ENCODE measurements at regions not wholly inside any gene's neighbourhood (a gene's known extent, or its start where the extent isn't known, plus 50 kb on each side); places are given as distances from the start of the nearest gene placed in this dataset.

DNA sequence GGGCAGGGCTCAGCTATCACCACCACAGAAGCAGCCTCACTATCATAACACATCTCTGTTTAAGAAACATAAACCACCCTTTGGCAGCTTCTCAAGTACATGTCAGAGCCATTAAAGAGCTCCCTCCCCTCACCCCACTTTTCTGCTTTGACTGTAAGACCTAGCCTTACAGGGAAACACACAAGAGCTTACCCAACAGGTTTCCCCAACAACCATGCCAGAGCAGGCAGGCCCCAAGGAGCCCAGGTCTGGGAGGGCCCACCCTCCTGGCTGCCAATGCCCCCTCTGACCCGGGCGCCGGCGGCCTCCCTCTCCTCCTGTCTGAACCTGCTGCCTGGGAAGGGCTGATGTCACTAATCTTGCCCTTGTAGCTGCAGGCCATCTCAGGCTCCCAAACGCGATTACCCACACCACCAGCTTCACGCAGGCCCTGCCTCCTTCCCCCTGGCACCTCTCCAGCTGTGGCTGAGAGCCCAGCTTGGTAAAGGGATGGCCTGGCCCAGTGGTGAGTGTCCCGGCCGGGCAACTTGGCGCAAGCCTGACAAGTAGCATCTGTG lies 402.0 kb downstream of the MAFB start (continued):
- TF ChIP-seq EZH2phosphoT487 (IDR thresholded peaks at IDR 0.05; ENCODE audit: unreplicated experiment) (no peak), JUNB (IDR thresholded peaks at IDR 0.05; ENCODE audit: unreplicated experiment) (no peak), ZNF114 (CRISPR knock-in tag; IDR thresholded peaks at IDR 0.05) (no peak), ETS1 (IDR thresholded peaks at IDR 0.05) (no peak)

DNA sequence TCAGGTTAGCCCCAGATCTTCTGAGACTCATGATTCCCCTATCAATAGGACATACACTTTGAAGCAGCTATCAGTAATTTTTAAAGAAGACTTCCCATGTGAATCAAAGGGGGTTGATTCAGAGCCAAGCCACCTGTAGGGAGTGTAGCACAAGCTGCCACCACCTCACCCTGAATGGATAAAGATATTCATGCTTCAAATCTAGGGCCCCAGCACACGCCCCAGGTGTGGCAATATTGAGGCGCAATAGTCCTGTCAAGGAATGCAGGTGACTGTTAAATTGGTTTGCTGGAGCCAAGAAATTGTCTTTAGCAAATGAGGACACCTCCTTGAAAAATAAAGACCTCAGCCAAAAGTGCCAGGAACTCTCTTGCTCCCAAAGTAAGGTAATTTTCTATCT lies 404.4 kb downstream of the MAFB start:
- DNase-seq (ENCODE audit: low spot score) (no peak), ATAC-seq (no peak)
- no peak overlapping the region for H3K27ac ChIP-seq (ENCODE audit: low read depth)
- H3K4me2 ChIP-seq: no peak overlapping the region
- H3K27me3 Mint-ChIP-seq (ENCODE audit: insufficient read depth, low read depth, poor library complexity): peaks cover 2% of the 10 kb centered on the region
- no peaks in the 10 kb centered on the region for H3K79me2 ChIP-seq (replicated peaks; ENCODE audit: insufficient read depth)
- peaks cover 58% of the 10 kb centered on the region for H3K4me1 Mint-ChIP-seq
- peaks cover 47% of the 10 kb centered on the region for H3K4me1 ChIP-seq (ENCODE audit: insufficient read depth)
- TF ChIP-seq, protein P1, sequence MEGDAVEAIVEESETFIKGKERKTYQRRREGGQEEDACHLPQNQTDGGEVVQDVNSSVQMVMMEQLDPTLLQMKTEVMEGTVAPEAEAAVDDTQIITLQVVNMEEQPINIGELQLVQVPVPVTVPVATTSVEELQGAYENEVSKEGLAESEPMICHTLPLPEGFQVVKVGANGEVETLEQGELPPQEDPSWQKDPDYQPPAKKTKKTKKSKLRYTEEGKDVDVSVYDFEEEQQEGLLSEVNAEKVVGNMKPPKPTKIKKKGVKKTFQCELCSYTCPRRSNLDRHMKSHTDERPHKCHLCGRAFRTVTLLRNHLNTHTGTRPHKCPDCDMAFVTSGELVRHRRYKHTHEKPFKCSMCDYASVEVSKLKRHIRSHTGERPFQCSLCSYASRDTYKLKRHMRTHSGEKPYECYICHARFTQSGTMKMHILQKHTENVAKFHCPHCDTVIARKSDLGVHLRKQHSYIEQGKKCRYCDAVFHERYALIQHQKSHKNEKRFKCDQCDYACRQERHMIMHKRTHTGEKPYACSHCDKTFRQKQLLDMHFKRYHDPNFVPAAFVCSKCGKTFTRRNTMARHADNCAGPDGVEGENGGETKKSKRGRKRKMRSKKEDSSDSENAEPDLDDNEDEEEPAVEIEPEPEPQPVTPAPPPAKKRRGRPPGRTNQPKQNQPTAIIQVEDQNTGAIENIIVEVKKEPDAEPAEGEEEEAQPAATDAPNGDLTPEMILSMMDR (conservative IDR thresholded peaks at IDR 0.05; ENCODE audit: low read depth in 2 of 2): no peak
- TF ChIP-seq STAT1 (IDR thresholded peaks at IDR 0.05; ENCODE audit: unreplicated experiment): no peak
- H3F3A ChIP-seq (replicated peaks; ENCODE audit: low read depth): no peaks in the 10 kb centered on the region
- no peaks in the 10 kb centered on the region for H3K9me3 Mint-ChIP-seq
- no peak overlapping the region for H2AFZ ChIP-seq
- H3K27ac Mint-ChIP-seq: no peak overlapping the region
- peaks cover 33% of the 10 kb centered on the region for H3K36me3 Mint-ChIP-seq (ENCODE audit: low read depth)
- no peaks in the 10 kb centered on the region for H4K20me1 ChIP-seq (replicated peaks; ENCODE audit: insufficient read depth)
- no peaks in the 10 kb centered on the region for H3K36me3 ChIP-seq (ENCODE audit: insufficient read depth)
- H3K4me3 ChIP-seq: no peak overlapping the region
- no peak overlapping the region for H3K4me3 Mint-ChIP-seq
- peaks cover 9% of the 10 kb centered on the region for H3K9me2 ChIP-seq (ENCODE audit: insufficient read depth)
- H3K27me3 ChIP-seq (ENCODE audit: insufficient read depth): no peaks in the 10 kb centered on the region

DNA sequence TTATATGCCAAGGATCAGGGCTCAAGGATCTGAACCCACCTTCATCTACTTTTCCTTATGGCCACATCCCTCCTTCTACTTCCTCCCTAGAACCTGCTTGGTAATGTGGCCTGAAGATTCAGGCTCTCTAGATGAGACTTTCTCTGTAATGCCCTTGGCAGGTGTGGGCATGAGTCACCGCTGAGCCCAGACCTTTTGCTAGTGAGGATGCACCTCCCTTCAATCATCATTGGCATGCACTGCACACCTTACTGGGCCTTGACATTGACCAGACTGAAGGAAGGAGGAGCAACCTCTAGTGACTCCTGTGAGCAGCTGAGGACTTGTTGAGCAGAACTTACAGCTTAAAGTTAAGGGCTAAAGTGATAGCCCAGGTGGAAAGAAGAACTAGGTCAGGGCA lies 405.3 kb downstream of the MAFB start:
- Mint-ChIP-seq H3K4me3 (no peak overlapping the region), H3K27me3 (ENCODE audit: insufficient read depth, low read depth, poor library complexity) (peaks cover 4% of the 10 kb centered on the region), H3K4me1 (peaks cover 58% of the 10 kb centered on the region), H3K36me3 (ENCODE audit: low read depth) (peaks cover 35% of the 10 kb centered on the region), H3K9me3 (no peaks in the 10 kb centered on the region), H3K27ac (no peak overlapping the region)
- H3K36me3 ChIP-seq (ENCODE audit: insufficient read depth): no peaks in the 10 kb centered on the region
- no peaks in the 10 kb centered on the region; the same call in 1 of the 2 replicates for H3F3A ChIP-seq (replicated peaks; ENCODE audit: low read depth)
- H3K27me3 ChIP-seq (ENCODE audit: insufficient read depth): no peaks in the 10 kb centered on the region
- no peaks in the 10 kb centered on the region for H3K79me2 ChIP-seq (replicated peaks; ENCODE audit: insufficient read depth)
- H3K27ac ChIP-seq (ENCODE audit: low read depth): no peak overlapping the region
- H3K4me1 ChIP-seq (ENCODE audit: insufficient read depth): peaks cover 47% of the 10 kb centered on the region
- DNase-seq (ENCODE audit: low spot score) (no peak), ATAC-seq (no peak)
- H3K4me3 ChIP-seq: no peak overlapping the region
- no peak overlapping the region for H3K4me2 ChIP-seq
- no peaks in the 10 kb centered on the region for H4K20me1 ChIP-seq (replicated peaks; ENCODE audit: insufficient read depth)
- H3K9me2 ChIP-seq (ENCODE audit: insufficient read depth): peaks cover 9% of the 10 kb centered on the region
- H2AFZ ChIP-seq: no peak overlapping the region
- no peak for TF ChIP-seq JUNB (IDR thresholded peaks at IDR 0.05; ENCODE audit: unreplicated experiment)
- no peak for TF ChIP-seq ETS1 (IDR thresholded peaks at IDR 0.05)
- no peak for TF ChIP-seq REST (IDR thresholded peaks at IDR 0.05; ENCODE audit: unreplicated experiment)
- TF ChIP-seq NANOG (IDR thresholded peaks at IDR 0.05; ENCODE audit: borderline replicate concordance): no peak
- no peak for TF ChIP-seq CREB1 (CRISPR knock-in tag; IDR thresholded peaks at IDR 0.05; ENCODE audit: low read depth)
- TF ChIP-seq EZH2 (IDR thresholded peaks at IDR 0.05; ENCODE audit: low read depth, unreplicated experiment): no peak
- TF ChIP-seq, protein P1 (conservative IDR thresholded peaks at IDR 0.05; ENCODE audit: low read depth in 2 of 2): no peak
- no peak for TF ChIP-seq STAT1 (IDR thresholded peaks at IDR 0.05; ENCODE audit: unreplicated experiment)
- no peak for TF ChIP-seq EZH2phosphoT487 (IDR thresholded peaks at IDR 0.05; ENCODE audit: unreplicated experiment)
